ENCODE measurements at regions not wholly inside any gene's neighbourhood (a gene's known extent, or its start where the extent isn't known, plus 50 kb on each side); places are given as distances from the start of the nearest gene placed in this dataset.

- TF ChIP-seq POLR2A (IDR thresholded peaks at IDR 0.05) = no peak
- TF ChIP-seq, protein P1, sequence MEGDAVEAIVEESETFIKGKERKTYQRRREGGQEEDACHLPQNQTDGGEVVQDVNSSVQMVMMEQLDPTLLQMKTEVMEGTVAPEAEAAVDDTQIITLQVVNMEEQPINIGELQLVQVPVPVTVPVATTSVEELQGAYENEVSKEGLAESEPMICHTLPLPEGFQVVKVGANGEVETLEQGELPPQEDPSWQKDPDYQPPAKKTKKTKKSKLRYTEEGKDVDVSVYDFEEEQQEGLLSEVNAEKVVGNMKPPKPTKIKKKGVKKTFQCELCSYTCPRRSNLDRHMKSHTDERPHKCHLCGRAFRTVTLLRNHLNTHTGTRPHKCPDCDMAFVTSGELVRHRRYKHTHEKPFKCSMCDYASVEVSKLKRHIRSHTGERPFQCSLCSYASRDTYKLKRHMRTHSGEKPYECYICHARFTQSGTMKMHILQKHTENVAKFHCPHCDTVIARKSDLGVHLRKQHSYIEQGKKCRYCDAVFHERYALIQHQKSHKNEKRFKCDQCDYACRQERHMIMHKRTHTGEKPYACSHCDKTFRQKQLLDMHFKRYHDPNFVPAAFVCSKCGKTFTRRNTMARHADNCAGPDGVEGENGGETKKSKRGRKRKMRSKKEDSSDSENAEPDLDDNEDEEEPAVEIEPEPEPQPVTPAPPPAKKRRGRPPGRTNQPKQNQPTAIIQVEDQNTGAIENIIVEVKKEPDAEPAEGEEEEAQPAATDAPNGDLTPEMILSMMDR (IDR thresholded peaks at IDR 0.05) = peak in 1 of 4 experiments; percentile 17
- no peaks in the 10 kb centered on the region for H3K36me3 ChIP-seq
- peaks cover 0 to 6% of the 10 kb centered on the region in 2 donors for H3K27me3 ChIP-seq
Measured at GRCh38 chr13:53198017-53198416, 169.4 kb downstream of the OLFM4 start.

DNA sequence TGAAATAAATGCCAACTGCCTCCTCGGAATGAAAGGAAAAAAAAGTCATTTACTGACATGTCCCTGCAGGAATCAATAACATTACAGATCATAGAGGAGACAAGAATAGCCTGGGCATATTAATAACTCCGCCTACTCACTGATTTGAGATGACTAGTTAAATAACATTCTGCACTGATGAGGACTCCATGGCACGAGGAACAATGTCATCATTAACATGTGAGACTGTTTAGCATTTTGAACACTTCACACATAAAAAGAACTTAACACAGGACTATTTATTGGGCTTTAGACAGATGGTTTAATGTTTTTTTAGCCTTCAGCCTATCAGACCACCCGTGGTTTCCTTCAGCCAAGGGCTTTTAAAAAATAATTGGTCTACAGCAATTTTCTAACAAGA lies 170.1 kb downstream of the OLFM4 start:
- H3K4me1 ChIP-seq = no peaks in the 10 kb centered on the region
- H3K9me3 ChIP-seq = no peaks in the 10 kb centered on the region
- no peak overlapping the region for H3K27ac ChIP-seq
- H3K27me3 ChIP-seq = peaks cover 0 to 6% of the 10 kb centered on the region in 2 donors
- no peak for DNase-seq
- H3K4me3 ChIP-seq = no peak overlapping the region
- intact Hi-C loops (cut with DNase I; ENCODE audit: low total_unique reads) = no loop called here
- TF ChIP-seq, protein P1 (IDR thresholded peaks at IDR 0.05) = no peak
- no peak for TF ChIP-seq POLR2A (IDR thresholded peaks at IDR 0.05)
- no peaks in the 10 kb centered on the region for H3K36me3 ChIP-seq

More at GRCh38 chr13:53198017-53198416, 169.4 kb downstream of the OLFM4 start:
- no peak for DNase-seq
- H3K27ac ChIP-seq = no peak overlapping the region
- H3K9me3 ChIP-seq = no peaks in the 10 kb centered on the region
- no peak overlapping the region for H3K4me3 ChIP-seq
- intact Hi-C loops (cut with DNase I; ENCODE audit: low total_unique reads) = no loop called here
- H3K4me1 ChIP-seq = no peaks in the 10 kb centered on the region

- H3K27ac ChIP-seq = no peak overlapping the region
- H3K9me3 ChIP-seq = no peaks in the 10 kb centered on the region
- H3K36me3 ChIP-seq = no peaks in the 10 kb centered on the region
- no peak overlapping the region for H3K4me3 ChIP-seq
- intact Hi-C loops (cut with DNase I; ENCODE audit: low total_unique reads) = no loop called here
- no peak for TF ChIP-seq POLR2A (IDR thresholded peaks at IDR 0.05)
- TF ChIP-seq, protein P1 (IDR thresholded peaks at IDR 0.05) = no peak
- H3K27me3 ChIP-seq = peaks cover 0 to 6% of the 10 kb centered on the region in 2 donors
- H3K4me1 ChIP-seq = no peaks in the 10 kb centered on the region
- no peak for DNase-seq
Measured at GRCh38 chr13:53200075-53200474, 171.5 kb downstream of the OLFM4 start.

DNA sequence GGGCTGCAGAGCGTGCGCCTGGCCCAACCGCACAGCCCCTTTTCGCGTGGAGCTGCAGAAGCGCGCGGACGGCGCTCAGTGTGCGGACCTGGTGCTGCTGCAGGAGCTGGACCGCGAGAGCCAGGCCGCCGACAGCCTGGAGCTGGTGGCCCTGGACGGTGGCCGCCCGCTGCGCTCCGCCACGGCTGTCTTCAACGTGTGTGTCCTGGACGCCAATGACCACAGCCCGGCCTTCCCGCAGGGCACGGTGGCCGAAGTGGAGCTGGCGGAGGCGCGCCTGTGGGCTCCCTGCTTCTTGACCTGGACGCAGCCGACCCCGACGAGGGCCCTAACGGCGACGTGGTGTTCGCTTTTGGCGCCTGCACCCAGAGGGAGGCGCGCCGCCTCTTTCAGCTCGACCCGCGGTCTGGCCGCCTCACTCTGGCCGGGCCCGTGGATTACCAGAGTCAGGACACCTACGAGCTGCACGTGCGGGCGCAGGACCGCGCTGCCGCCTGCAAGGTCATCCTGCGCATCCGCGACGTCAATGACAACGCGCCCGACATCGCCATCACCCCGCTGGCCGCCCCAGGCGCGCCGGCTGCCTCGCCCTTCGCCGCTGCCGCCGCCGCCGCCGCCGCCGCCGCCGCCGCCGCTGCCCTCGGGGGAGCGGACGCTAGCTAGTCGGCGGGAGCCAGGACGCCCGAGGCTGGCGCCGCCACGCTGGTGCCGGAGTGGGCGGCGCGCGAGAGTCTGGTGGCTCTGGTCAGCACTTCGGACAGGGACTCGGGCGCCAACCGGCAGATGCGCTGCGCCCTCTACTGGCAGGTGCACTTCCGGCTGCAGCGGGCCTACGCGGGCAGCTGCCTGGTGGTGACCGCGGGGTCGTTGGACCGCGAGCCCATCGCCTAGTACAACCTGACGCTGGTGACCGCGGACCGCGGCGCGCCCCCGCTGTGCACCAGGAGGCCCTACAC lies 172.2 kb downstream of the OLFM4 start:
- Histone ChIP-seq H3K36me3 (no peaks in the 10 kb centered on the region), H3K27ac (no peak overlapping the region), H3K9me3 (no peaks in the 10 kb centered on the region), H3K27me3 (peaks cover 0 to 6% of the 10 kb centered on the region in 2 donors), H3K4me3 (no peak overlapping the region), H3K4me1 (no peaks in the 10 kb centered on the region)
- intact Hi-C loops (cut with DNase I; ENCODE audit: low total_unique reads) = no loop called here
- DNase-seq = no peak
- no peak for TF ChIP-seq POLR2A (IDR thresholded peaks at IDR 0.05)
- TF ChIP-seq, protein P1 (IDR thresholded peaks at IDR 0.05) = peak in 3 of 4 experiments; percentile 8 to 63 (median 13)

All from uterus (tissue), 3 donors.